WI38 (cell line): ENCODE measurements at regions not wholly inside any gene's neighbourhood (a gene's known extent, or its start where the extent isn't known, plus 50 kb on each side); places are given as distances from the start of the nearest gene placed in this dataset.

ENCODE experiments used
- H3K4me3 ChIP-seq: 2 replicates; pipeline ENCODE4 v1.5.1; 2011; ENCODE audit warnings: low read depth, mild to moderate bottlenecking, control low read depth, low read length
- CTCF ChIP-seq: IDR thresholded peaks from 2 replicates; pipeline ENCODE4 v1.5.1; 2012; ENCODE audit warnings: low read depth, mild to moderate bottlenecking, control low read depth, low read length

GRCh38 chr6:163782436-163783003 is 368.0 kb downstream of the QKI start:
- H3K4me3 ChIP-seq: no peak overlapping the region
- no peak for TF ChIP-seq CTCF

DNA sequence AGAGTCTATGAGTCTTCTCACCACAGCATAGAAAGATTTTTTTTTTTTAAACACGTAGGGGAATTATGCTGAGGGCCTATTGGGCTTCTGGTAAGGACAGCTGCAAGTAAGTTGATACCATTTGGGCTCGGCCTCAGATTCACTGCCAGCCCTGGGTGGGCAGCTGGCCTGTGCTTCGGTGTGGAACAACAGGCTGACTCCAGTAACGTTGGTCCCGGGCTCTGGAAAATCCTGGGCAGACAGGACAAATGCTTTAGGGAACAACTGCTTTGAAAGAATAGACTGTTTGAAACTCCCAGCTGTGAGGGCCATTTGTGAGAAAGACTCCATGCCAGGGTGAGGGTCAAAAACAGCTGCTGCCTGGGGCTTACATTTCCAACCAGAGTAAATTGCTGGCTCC is 366.5 kb downstream of the QKI start:
- H3K4me3 ChIP-seq: no peak overlapping the region
- no peak for TF ChIP-seq CTCF

DNA sequence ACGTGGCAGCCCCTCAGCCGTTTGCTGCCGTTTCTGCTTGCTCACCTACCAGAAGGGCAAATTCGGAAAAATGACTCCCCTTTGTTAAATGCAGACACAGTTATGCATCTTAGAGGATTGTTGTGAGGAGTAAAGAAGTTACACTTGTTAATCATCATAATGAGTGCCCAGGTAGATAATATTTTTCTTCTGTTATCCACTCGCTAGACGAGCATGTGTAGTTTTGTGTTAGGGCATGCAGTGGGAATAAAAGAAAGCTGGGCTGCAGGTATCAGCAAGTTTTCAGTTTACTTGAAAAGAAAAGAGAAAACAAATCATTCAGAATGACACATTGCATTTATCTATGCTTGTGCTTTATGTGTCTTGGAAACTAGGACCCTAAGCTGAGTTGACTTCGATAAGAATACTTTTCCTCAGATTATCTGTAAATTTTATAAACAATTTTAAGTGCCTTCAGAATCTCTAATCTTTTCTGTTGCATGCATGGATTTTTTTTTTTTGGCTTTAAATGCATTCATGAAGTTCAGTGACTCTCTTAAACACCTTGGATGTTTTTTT is 365.3 kb downstream of the QKI start:
- no peak for TF ChIP-seq CTCF
- no peak overlapping the region for H3K4me3 ChIP-seq

GRCh38 chr6:163777716-163778115 is 363.2 kb downstream of the QKI start:
- no peak overlapping the region for H3K4me3 ChIP-seq
- no peak for TF ChIP-seq CTCF

- no peak overlapping the region for H3K4me3 ChIP-seq
- TF ChIP-seq CTCF: no peak
Measured at GRCh38 chr6:163776906-163777686, 362.6 kb downstream of the QKI start.

DNA sequence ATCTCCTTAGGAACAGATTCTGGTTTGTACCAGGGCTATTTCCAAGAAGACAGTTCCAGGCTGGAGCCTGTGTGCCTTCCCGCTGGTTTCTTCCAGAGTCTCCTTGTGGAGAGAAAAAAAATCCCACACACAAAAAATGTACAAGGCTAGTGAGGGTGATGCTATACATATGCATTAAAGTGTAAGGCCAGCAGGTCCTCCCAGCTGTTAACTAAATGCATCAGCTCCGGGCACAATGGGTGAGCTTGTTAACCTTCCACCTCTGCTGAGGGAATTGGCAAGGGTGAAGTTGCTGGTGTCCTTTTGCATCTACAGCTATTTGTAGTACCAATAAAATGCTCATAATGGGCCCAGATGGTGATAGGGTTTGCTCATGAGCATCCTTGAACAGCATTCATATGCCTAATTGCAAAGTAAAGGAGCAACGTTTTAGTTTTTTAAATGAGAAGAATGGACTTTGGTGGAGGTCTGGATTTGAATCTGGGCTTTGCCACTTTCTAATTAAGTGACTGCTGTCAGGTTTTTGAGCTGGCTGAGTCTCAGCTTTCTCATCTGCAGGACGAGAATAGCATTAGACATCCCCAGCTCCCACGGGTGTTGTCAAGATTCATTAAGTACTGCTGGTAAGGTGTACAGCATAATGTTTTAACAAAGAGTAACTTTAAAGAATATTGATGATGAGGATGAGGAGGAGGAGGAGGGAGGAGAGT is 361.8 kb downstream of the QKI start:
- no peak for TF ChIP-seq CTCF
- no peak overlapping the region for H3K4me3 ChIP-seq

- H3K4me3 ChIP-seq: no peak overlapping the region
- TF ChIP-seq CTCF: no peak
Measured at GRCh38 chr6:163775313-163775712, 360.8 kb downstream of the QKI start.
